GM12878 (cell line): ENCODE measurements at regions not wholly inside any gene's neighbourhood (a gene's known extent, or its start where the extent isn't known, plus 50 kb on each side); places are given as distances from the start of the nearest gene placed in this dataset.

Source experiments
- BRCA1 ChIP-seq: IDR thresholded peaks from 2 replicates; pipeline ENCODE4 v1.6.1; 2011; ENCODE audit warnings: low read depth, low read length, improper control_type of control experiment
- CHD2 ChIP-seq: IDR thresholded peaks from 2 replicates; pipeline ENCODE4 v1.6.1; 2011; ENCODE audit warnings: low read depth, low read length, improper control_type of control experiment, borderline replicate concordance
- EP300 ChIP-seq, 2 experiments: fragments of 150-350 bp in 1 of 2; IDR thresholded peaks; 2 replicates each; pipeline ENCODE4 v1.6.1; 2011 to 2012; ENCODE audit warnings: low read depth in 2 of 2, low read length in 2 of 2, borderline replicate concordance in 1 of 2, improper control_type of control experiment in 1 of 2, inconsistent platforms in 1 of 2; ENCODE audit not compliant: control insufficient read depth in 1 of 2
- ETV6 ChIP-seq, 2 experiments: fragments of 450-650 bp in 1 of 2; IDR thresholded peaks in 1 of 2; conservative IDR thresholded peaks in 1 of 2; 2 replicates each; pipeline ENCODE4 v1.6.1; 2014; ENCODE audit warnings: antibody characterized with exemption in 1 of 2, borderline replicate concordance in 1 of 2, low read depth in 1 of 2, mild to moderate bottlenecking in 1 of 2, moderate library complexity in 1 of 2
- EZH2 ChIP-seq: IDR thresholded peaks from 2 replicates; pipeline ENCODE4 v1.6.1; 2012; ENCODE audit warnings: low read depth, mild to moderate bottlenecking, control low read depth, inconsistent platforms, low read length, borderline replicate concordance; ENCODE audit not compliant: control insufficient read depth
- IKZF1 ChIP-seq: fragments of 450-650 bp; conservative IDR thresholded peaks from 2 replicates; pipeline ENCODE4 v1.6.1; 2017; ENCODE audit warnings: antibody characterized with exemption, mild to moderate bottlenecking
- NBN ChIP-seq: fragments of 450-650 bp; IDR thresholded peaks from 2 replicates; pipeline ENCODE4 v1.6.1; 2016
- POLR2AphosphoS5 ChIP-seq: IDR thresholded peaks from 2 replicates; pipeline ENCODE4 v1.6.1; 2011; ENCODE audit warnings: mild to moderate bottlenecking, low read length, inconsistent platforms
- SIN3A ChIP-seq: IDR thresholded peaks from 2 replicates; pipeline ENCODE4 v1.6.1; 2012; ENCODE audit warnings: low read depth, low read length, improper control_type of control experiment
- STAT3 ChIP-seq: IDR thresholded peaks from 2 replicates; pipeline ENCODE4 v1.6.1; 2011; ENCODE audit warnings: low read depth, low read length, improper control_type of control experiment
- TF ChIP-seq, protein P1 (sequence below), 3 experiments: IDR thresholded peaks in 2 of 3; conservative IDR thresholded peaks in 1 of 3; 2 replicates each; pipeline ENCODE4 v1.5.1; 2011; ENCODE audit warnings: low read depth in 3 of 3, low read length in 3 of 3, mild to moderate bottlenecking in 3 of 3, control low read depth in 2 of 3, moderate library complexity in 2 of 3, inconsistent platforms in 1 of 3, mixed read lengths in 1 of 3; ENCODE audit not compliant: control insufficient read depth in 2 of 3, insufficient read depth in 1 of 3; ENCODE audit errors: extremely low read depth in 1 of 3
- TF ChIP-seq, protein P2 (sequence below): fragments of 450-650 bp; IDR thresholded peaks from 2 replicates; pipeline ENCODE4 v1.6.1; 2017; ENCODE audit warnings: mild to moderate bottlenecking
- TF ChIP-seq, protein P3 (sequence below): fragments of 450-650 bp; IDR thresholded peaks from 2 replicates; pipeline ENCODE4 v1.6.1; 2018; ENCODE audit warnings: mild to moderate bottlenecking, low read depth, moderate library complexity; ENCODE audit not compliant: partially characterized antibody

DNA sequence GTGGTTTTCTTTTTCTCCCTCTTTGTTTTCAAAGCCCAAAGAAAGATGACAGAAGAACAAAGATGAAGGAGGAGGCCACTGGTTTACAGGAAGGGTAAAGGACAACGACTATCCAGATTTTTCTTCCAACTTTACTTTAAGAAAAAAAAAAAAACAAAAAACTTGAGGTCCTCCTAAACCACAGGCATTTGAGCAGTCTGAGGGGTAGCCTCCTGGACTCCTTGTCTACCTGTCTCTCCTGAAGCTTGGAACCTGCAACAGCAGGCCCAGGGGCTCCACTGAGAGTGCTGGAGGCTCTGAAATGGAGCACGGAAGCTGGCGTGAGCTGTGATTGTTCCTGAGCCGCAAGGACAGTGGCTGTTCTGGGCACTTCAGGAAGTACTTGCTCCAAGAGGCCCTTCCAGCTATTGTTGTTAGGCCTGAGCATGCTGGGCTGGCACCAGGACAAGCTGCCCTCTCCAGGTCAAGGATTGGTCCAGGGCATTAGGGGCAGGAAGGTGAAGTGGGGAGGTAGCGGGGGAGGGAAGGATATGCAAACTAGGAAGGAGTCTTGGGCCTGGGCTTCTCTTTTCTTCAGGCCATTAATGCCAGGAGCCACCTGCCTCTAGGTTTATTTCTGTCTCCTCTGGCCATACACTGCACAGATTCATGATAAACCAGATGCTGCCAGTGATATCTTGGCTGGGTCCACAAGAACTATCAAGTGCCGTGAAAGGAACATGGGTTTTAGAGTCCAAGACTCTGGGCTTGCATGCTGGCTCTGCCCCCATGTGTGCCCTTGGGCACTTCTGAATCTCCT is 147.3 kb downstream of the CCDC34 start:
- TF ChIP-seq, protein P1, sequence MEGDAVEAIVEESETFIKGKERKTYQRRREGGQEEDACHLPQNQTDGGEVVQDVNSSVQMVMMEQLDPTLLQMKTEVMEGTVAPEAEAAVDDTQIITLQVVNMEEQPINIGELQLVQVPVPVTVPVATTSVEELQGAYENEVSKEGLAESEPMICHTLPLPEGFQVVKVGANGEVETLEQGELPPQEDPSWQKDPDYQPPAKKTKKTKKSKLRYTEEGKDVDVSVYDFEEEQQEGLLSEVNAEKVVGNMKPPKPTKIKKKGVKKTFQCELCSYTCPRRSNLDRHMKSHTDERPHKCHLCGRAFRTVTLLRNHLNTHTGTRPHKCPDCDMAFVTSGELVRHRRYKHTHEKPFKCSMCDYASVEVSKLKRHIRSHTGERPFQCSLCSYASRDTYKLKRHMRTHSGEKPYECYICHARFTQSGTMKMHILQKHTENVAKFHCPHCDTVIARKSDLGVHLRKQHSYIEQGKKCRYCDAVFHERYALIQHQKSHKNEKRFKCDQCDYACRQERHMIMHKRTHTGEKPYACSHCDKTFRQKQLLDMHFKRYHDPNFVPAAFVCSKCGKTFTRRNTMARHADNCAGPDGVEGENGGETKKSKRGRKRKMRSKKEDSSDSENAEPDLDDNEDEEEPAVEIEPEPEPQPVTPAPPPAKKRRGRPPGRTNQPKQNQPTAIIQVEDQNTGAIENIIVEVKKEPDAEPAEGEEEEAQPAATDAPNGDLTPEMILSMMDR (IDR thresholded peaks at IDR 0.05 in 2 of 3, conservative IDR thresholded peaks at IDR 0.05 in 1 of 3; ENCODE audit: control insufficient read depth in 2 of 3, extremely low read depth in 1 of 3, insufficient read depth in 1 of 3, low read depth in 3 of 3, low read length in 3 of 3) = no peak
- TF ChIP-seq, protein P2, sequence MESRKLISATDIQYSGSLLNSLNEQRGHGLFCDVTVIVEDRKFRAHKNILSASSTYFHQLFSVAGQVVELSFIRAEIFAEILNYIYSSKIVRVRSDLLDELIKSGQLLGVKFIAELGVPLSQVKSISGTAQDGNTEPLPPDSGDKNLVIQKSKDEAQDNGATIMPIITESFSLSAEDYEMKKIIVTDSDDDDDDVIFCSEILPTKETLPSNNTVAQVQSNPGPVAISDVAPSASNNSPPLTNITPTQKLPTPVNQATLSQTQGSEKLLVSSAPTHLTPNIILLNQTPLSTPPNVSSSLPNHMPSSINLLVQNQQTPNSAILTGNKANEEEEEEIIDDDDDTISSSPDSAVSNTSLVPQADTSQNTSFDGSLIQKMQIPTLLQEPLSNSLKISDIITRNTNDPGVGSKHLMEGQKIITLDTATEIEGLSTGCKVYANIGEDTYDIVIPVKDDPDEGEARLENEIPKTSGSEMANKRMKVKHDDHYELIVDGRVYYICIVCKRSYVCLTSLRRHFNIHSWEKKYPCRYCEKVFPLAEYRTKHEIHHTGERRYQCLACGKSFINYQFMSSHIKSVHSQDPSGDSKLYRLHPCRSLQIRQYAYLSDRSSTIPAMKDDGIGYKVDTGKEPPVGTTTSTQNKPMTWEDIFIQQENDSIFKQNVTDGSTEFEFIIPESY = no peak
- TF ChIP-seq, protein P3, sequence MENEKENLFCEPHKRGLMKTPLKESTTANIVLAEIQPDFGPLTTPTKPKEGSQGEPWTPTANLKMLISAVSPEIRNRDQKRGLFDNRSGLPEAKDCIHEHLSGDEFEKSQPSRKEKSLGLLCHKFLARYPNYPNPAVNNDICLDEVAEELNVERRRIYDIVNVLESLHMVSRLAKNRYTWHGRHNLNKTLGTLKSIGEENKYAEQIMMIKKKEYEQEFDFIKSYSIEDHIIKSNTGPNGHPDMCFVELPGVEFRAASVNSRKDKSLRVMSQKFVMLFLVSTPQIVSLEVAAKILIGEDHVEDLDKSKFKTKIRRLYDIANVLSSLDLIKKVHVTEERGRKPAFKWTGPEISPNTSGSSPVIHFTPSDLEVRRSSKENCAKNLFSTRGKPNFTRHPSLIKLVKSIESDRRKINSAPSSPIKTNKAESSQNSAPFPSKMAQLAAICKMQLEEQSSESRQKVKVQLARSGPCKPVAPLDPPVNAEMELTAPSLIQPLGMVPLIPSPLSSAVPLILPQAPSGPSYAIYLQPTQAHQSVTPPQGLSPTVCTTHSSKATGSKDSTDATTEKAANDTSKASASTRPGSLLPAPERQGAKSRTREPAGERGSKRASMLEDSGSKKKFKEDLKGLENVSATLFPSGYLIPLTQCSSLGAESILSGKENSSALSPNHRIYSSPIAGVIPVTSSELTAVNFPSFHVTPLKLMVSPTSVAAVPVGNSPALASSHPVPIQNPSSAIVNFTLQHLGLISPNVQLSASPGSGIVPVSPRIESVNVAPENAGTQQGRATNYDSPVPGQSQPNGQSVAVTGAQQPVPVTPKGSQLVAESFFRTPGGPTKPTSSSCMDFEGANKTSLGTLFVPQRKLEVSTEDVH = no peak
- TF ChIP-seq ETV6 (conservative IDR thresholded peaks at IDR 0.05 in 1 of 2, IDR thresholded peaks at IDR 0.05 in 1 of 2; ENCODE audit: borderline replicate concordance in 1 of 2, low read depth in 1 of 2) = no peak
- TF ChIP-seq BRCA1 = no peak
- no peak for TF ChIP-seq IKZF1
- TF ChIP-seq STAT3 = no peak
- no peak for TF ChIP-seq NBN
- TF ChIP-seq EZH2 = no peak
- no peak for TF ChIP-seq SIN3A
- no peak for TF ChIP-seq CHD2
- TF ChIP-seq POLR2AphosphoS5 = no peak
- no peak for TF ChIP-seq EP300 (IDR thresholded peaks at IDR 0.05; ENCODE audit: borderline replicate concordance in 1 of 2, control insufficient read depth in 1 of 2, low read depth in 2 of 2, low read length in 2 of 2)
